GM19239 (cell line): ENCODE measurements at regions not wholly inside any gene's neighbourhood (a gene's known extent, or its start where the extent isn't known, plus 50 kb on each side); places are given as distances from the start of the nearest gene placed in this dataset.

Source experiments
- DNase-seq: peaks from one replicate; pipeline ENCODE4 v3.0.0; 2011; ENCODE audit warnings: low spot score; ENCODE audit not compliant: insufficient read length
- FAIRE-seq: peaks from 2 replicates; lab custom pipeline; 2011; peaks lifted over from hg19 to GRCh38; lab: Jason Lieb, UNC

DNA sequence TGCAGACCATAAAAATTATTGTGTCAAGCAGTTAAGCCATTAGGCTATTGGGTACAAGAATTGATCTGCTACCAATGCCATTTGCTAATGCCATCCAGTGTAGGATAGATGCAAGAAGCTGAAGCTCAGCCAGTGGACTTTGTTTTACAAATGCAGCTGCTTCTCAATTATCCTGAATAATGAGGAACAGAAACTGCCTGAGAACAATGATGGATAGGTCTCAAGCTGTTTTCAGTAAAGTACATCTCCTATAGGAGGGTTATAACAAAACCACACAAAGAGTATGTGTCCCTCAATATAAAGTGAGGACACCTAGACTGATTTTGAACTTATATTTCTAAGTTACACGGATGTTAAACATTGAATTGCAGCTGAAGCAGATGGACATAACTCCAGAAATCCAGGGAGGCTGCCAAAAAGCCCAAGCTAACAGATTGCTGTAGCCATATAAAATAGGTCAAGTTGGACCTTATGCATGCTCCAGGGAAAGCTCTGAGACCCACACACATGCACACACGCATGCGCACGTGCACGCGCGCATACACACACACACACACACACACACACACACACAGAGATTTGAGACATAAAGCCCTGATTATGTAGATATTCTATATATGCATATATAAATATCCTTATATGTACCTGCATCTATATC is 482.7 kb upstream of the CD180 start:
- no peak for FAIRE-seq
- DNase-seq = no peak

DNA sequence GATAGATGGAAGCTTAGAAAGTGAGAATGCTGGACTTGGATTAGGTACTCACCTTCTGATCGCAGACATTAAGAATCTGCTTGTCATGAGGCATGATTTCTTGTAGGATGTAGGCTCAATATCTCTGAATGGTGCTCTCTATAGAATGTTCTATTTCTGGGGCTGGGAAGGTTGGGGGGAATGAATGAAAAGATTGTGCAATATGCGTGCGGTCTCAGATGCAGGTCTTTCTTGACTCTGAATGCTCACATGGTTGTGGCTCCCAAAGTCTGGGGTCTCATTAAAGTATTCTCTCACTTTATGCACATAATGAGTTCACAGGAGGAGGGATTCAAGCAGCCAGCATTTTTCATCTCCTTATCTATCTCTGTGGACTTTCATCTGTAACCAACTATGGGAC is 482.0 kb upstream of the CD180 start:
- FAIRE-seq (no peak), DNase-seq (no peak)

DNA sequence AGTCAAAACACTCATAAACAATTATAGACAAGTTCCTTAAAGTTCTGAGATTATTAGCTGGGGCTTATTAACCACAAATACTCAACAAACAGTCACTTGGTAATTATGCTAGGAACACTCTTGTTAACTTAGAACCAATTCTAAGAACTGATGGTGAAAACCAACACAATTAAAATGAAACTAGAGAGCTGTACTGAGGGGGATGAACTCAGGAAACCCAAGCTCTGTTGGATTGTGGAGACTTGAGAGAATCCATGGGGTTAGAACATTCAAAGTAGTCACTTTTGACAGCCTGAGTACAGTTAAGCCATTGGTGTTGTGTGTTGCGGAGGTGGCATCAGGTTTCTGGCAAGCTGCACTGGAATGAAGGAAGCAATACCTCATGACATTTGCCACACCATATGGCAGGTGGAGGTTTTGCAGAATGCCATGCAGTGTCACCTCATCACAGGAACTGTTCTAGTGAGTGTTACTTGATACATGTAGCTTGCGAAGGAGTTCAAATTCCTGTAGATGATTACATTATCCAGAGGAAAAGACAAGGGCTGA is 480.9 kb upstream of the CD180 start:
- FAIRE-seq = no peak

DNA sequence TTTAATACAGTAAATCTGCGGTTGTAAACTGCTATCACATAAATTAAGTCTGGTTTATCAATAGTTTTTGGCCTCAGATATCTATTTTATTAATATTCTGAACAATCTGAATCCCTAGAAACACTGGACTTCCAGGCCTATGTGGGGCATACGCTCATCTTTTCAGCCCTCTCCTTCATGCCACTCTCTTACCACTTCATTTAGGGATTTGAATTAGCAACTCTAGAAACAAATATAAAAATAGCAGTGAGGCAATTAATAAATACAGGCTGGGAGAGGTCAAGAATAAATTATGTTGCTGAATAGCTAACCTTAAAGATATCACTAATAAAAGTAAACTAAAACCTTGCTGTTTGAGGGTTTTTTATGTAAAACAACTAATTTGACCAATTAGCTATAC is 480.3 kb upstream of the CD180 start:
- no peak for FAIRE-seq

More for the DNA sequence above, 480.9 kb upstream of the CD180 start:
- DNase-seq = no peak

DNA sequence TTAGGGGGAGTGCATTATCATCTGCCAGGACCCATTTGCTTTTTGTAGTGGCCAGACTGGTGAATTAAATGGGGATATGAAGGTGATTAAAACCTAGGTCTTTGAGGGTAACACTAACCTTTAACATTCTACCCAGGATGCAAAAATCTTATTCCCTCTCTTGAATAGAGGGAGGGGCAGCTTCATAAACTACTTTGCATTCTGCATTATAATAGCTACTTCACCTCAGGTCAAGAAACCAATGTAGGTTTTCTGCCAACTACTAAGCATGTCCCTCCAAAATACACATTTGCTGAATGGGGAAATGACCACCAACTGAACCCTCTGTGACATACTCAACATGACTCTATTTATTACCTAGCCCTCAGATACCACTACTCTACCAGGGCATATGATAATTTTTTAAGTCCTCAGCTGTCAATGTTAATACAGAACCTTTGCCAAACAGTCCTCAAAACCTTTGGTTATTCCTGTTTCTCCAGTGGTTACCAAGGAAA is 477.6 kb upstream of the CD180 start:
- FAIRE-seq = no peak
- no peak for DNase-seq

More for the DNA sequence above, 480.3 kb upstream of the CD180 start:
- DNase-seq = no peak

DNA sequence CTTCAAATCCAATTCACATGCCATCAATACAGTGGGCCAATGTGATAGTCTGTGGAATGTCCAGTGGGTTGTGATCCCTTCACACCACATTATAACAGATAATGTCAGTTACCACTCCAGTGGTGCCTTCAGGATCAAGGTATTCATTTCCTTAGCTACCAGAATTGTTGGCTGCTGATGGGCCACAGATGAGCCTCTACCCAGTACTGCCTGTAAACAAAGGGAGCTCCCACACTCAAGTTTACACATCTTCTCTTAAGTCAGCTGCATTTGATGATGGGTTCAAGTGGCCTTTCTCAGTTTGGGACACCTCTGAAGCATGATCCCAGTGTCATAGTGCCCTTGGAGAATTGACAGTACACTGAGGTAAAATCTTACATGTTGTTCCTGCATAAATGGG is 477.0 kb upstream of the CD180 start:
- DNase-seq (no peak), FAIRE-seq (no peak)

DNA sequence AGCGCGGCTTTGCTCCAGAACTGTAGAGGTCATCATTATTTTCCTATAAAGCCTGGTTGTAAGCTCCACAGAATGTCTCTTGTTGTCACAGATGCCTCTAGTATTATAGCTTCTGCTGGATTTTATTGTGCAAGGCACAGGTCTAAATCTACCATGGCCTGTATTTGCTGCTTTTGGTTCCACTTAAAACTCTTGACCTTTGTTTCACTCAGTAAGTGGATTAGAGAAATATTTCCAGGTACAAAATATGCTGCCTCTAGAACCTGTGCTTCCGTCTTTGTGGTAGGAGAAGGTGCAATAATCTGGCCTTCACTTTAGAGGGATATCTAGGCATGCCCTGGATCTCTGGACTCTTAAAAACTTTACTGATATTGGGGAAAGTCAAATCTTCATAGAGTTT is 476.6 kb upstream of the CD180 start:
- DNase-seq = no peak
- no peak for FAIRE-seq

DNA sequence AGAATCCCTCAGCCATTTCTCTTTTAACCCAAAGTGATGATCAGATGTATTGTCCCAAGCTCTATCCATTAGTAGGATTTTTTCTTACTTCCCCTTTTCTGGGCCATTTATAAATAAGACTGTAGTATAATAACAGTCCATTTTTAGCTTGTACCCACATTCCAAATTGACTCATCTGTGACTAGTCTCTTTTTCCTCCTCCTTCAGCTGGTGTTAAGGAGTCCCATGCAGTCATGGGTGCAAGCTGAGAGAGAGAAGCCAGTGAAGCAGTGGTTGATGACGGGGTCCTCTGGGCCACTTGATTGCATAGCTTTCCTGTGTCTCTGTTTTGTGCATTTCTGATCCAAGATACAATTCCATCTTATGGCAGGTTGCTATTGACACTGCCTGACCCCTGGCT is 476.0 kb upstream of the CD180 start:
- FAIRE-seq = no peak
- DNase-seq = no peak

DNA sequence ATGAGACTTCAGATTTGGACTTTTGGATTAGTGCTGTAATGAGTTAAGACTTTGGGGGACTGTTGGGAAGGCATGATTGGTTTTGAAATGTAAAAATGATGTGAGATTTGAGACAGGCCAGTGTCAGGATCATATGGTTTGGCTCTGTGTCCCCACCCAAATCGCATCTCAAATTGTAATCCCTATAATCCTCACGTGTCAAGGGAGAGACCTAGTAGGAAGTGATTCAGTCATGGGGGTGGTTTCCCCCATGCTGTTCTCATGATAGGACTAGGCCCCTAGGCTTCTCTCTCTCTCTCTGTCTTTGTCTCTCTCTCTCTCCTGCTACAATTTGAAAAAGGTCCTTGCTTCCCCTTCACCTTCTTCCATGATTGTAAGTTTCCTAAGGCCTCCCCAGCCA is 473.3 kb upstream of the CD180 start:
- FAIRE-seq = no peak
- DNase-seq = no peak

DNA sequence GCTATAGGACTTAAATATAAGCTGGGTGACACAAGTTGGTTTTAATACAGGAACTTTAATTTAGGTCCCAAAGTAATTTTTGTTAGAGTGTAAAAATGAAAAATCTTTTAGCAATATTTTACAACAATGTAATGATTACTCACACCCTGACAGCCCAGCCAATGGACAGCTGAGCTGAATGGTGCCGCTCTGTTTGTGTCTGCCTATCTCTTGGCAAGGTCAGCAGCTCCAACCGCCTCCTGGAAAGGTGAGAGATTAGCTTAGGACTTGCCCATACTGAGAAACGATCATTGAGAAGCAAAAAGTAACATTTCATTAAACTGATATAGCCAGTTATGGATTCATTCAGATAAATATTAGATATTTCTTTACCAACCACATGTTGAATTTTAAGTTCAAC is 463.6 kb upstream of the CD180 start:
- FAIRE-seq (no peak), DNase-seq (no peak)

DNA sequence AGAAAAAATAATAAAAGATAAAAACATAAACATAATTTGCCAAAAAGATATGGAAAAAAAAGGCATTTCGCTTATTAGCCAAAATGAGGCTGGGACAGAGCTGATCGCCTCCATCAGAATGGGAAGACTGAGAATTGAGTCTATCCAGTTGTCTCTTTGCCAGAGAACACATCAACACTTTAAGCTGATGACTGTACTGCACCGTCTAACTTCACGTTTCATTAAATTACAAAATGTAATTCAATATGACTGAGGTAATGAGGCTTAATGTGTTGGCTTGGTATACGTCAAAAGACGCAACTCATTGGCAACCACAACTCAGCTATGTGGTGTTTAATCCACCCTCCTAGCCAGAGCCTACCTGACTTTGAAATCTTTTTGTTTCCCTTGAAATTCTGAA is 462.7 kb upstream of the CD180 start:
- DNase-seq (no peak), FAIRE-seq (no peak)

DNA sequence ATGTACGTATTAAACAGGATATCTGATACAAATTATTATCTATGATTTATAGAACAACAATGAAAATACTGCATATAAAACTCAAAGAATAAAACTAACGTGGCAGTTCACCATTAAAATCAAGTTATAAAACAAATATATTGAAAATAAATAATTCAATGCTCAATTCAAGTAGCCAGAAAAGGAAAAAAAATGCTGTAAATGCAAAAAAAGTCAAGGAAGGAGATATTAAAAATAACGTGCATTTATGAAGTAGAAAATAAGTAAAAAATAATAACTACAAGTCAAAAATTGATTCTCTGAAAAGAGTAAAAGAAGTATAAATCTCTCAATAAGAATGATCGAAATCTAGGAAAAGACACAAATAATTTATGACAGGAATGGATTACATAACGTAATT is 460.5 kb upstream of the CD180 start:
- FAIRE-seq = no peak
- DNase-seq = no peak

DNA sequence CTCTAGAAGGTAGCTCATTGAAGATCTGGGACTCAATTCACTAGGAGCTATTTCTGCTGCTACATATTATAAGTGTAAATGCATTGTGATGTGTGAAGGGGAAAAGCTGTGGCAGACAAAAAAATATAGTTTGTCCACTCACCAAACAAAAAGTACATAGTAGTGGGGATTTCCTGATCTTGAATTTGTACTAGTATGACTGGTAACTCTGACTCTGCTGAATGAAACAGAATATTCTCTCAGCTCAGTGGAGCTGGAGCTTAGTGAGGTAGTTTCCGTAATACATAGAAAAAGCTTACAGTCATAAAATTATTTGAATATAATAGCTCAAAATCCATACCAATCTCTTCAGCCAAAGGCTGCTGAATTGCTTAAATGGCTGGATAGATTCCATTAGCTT is 455.6 kb upstream of the CD180 start:
- FAIRE-seq (no peak), DNase-seq (no peak)

DNA sequence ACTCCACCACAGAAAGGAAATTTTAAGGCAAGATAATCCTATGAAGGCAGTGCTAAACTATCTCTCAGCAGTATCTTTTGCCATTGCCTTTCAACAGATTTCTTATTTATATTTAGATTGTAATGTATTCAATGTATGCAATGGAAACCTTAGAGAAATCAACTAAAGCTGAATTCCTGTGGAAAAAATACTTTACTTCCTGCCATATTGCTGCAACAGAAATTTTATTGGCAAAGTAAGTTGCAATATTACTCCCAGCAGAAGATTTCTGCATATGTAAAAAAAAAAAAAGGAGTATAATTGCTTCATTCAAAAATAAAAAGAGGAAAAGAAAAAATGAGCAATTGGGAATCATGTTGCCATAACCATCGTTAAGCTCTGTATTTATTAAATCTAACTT is 454.6 kb upstream of the CD180 start:
- FAIRE-seq (no peak), DNase-seq (no peak)

DNA sequence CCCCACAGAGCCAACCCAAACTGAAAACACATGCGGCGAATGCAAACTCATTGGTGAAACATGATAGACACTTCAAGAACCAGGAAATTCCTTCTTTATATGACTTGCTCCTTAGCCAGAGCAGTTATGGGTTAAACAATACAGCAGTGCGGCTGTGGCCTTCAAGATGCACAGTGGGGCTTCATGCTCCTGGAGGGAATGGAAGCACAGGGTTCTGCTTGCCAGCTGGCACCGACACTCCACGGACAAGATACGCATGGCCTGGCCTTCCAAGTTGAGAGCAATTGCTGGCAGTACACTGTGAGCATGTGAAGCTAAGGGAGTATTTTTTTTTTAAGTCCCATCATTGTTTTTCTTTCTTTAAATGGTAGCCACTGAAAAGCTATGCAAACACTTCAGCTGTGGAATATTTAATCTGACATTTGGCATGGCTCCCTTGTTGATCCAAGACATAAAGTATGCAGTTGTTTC is 451.6 kb upstream of the CD180 start:
- FAIRE-seq (no peak), DNase-seq (no peak)

DNA sequence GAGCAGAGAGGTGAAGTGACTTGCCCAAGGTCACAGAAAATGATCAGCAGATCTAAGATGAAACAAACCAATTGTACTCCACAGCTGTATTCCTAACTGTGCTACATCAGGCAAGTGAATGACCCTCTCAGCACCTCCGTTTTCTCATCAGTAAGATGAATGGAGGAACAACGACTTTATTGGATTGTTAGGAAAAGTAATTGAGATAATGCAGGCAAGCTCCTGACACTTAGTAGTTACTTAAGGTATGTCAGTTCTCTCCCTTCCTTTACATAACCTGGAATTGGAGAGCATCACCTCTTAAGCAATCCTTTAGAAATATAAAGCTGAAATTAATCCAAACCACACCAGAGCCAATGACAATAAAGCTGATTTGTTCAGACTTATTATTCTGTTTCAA is 451.2 kb upstream of the CD180 start:
- DNase-seq = no peak
- no peak for FAIRE-seq

DNA sequence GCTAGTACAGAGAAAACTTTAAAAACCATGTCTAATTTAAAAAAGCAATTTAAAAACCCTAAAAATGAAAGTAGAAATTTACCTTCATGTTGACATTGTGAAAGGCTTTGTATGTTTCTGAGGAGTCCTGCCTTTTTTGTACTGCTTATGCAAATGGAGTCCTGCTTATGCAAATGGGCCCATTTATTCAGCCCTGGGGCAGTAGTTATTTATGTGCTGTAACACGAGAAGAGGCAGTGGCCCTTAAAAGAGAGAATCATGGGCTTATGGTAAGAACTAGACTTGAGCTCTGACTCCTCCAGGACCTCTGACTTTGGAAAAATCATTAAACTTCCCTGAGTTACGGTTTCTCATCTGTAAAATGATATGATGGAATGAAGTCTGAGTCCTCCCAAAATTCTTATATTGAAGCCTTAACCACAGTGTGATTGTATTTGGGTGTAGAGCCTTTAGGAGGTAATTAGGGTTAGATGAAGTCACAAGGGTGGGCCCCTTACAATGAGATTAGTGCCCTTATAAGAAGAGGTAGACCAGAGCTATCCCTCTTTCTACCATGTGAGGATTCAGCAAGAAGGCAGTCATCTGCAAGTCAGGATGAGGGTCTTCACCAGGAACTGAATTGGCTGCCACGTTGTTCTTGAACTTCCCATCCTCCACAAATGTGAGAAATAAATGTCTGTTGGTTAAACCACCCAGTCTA is 447.8 kb upstream of the CD180 start:
- FAIRE-seq (no peak), DNase-seq (no peak)

DNA sequence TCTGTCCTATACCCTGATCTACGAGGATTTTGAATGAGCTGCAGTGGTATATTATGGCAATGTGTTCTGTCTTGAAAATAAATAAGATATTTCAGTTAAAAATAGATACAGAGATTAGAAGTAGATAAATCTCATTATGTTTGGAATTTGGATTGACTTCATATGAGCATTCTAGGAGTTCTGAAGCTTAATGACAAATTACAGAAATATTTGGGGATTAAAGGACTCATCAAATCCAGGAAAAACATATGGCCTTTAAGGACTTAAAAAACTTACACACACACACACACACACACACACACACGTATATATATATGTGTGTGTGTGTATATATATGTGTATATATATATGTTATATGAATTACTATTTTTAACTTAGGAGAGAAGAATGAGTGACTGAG is 446.9 kb upstream of the CD180 start:
- FAIRE-seq (no peak), DNase-seq (no peak)

DNA sequence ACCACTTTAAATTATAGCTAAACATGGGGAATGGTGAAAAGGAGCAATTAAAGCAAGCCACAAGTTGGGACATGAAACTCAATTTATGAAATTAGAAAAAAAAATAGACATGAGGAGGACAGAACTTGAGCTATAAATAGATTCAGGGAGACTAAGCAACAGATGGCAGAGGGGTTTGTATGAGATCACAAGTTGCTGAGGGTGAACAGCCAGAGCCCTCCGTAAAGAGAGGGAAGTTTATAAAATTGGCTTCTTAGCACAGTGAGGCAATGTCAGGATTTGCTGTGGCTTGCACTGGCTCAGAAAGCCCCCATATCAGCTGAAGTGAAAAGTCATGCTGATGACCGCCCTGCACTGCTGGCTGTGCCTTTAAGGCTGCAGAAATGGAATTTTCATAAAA is 443.4 kb upstream of the CD180 start:
- DNase-seq (no peak), FAIRE-seq (no peak)

DNA sequence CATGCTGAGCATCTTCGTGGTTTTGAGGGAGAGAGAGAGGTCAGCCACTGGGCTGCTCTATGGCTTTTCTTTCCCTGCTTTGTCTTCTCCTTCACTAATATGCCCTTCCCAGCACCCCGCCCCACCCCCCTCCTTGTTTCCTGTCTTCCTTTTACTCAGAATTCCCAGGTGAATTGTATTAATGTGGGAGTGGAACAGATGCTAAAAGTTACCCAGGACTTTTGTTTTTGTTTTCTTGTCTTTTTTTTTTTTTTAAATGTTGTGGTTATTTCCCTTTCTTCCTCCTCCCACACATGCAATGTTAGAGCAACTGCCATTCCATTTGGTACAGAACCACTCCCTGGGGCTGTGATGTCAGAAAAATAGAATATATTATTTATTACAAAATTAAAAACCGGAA is 442.7 kb upstream of the CD180 start:
- FAIRE-seq (no peak), DNase-seq (no peak)

DNA sequence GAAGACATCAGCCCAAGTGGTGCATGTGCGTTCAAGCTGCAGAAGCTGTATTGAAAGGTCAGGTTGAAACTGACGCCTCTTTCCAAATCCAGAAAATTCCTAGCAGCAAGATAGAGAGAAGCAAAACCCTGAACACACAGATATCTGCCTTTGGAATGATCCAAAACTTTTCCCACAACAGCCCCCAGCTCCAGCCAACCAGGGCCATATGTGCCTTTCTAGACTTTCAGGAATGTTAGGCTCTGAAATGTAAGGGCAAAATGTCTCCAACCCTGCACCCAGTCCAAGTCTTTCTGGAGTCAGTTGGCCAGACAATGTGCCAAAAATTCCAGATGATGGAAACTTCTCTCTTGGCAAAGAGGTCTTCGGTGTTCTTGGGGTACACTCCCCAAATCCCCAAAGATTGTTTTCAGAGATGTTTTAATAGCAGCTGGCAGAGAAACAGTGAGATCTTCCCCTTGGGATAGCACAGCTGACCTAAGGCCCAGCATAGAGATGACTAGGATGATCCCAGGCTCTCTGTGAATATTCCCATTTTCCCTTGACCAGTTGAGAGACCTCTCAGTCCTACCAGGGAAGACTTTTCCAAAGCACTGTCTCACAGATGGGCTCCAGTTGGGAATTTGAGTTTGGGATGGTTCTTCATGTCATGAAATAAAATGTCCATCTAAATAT is 440.4 kb upstream of the CD180 start:
- DNase-seq (no peak), FAIRE-seq (no peak)
